Fibroblast of the aortic adventitia (primary cell): ENCODE measurements at regions not wholly inside any gene's neighbourhood (a gene's known extent, or its start where the extent isn't known, plus 50 kb on each side); places are given as distances from the start of the nearest gene placed in this dataset.

Experiments
- DNase-seq: peaks from one replicate; pipeline ENCODE4 v3.0.0-alpha.2; 2010; ENCODE audit warnings: low read depth
- H3K4me3 ChIP-seq: 2 replicates; pipeline ENCODE4 v1.5.1; 2011; ENCODE audit warnings: low read depth, mild to moderate bottlenecking, control low read depth, low read length, moderate library complexity
- TF ChIP-seq, protein P1 (sequence below): IDR thresholded peaks from 2 replicates; pipeline ENCODE4 v1.5.1; 2011; ENCODE audit warnings: mild to moderate bottlenecking, low read length, control low read depth, inconsistent platforms; ENCODE audit not compliant: insufficient read depth

DNA sequence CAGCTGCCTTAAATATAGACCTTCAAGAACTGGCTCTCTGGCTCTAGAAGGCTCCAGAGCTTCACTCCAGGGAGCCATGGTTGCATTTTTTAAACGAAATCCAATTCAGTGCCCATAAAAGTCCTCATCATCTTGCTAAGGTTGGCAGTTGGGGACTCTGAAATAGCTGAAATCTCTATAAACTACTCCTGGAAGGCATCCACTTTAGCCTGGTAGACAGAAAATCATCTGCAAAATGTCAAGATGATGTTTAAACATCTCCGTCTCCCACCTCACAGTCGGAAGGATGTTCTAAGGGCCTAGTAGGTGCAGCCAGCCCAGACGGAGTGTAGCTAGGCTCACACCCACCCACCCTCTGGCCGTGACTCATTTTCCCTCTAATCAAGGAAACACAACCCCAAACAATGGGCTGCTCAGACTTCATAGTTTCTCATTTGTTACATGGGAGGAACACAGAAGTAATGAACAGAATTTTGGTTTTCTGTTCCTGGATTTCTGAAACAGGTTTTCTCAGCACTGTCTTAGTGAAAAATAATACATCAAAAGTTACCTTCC, 235.4 kb upstream of the KAZN start:
- TF ChIP-seq, protein P1, sequence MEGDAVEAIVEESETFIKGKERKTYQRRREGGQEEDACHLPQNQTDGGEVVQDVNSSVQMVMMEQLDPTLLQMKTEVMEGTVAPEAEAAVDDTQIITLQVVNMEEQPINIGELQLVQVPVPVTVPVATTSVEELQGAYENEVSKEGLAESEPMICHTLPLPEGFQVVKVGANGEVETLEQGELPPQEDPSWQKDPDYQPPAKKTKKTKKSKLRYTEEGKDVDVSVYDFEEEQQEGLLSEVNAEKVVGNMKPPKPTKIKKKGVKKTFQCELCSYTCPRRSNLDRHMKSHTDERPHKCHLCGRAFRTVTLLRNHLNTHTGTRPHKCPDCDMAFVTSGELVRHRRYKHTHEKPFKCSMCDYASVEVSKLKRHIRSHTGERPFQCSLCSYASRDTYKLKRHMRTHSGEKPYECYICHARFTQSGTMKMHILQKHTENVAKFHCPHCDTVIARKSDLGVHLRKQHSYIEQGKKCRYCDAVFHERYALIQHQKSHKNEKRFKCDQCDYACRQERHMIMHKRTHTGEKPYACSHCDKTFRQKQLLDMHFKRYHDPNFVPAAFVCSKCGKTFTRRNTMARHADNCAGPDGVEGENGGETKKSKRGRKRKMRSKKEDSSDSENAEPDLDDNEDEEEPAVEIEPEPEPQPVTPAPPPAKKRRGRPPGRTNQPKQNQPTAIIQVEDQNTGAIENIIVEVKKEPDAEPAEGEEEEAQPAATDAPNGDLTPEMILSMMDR = no peak
- H3K4me3 ChIP-seq = no peak overlapping the region
- DNase-seq = peak; percentile 42

DNA sequence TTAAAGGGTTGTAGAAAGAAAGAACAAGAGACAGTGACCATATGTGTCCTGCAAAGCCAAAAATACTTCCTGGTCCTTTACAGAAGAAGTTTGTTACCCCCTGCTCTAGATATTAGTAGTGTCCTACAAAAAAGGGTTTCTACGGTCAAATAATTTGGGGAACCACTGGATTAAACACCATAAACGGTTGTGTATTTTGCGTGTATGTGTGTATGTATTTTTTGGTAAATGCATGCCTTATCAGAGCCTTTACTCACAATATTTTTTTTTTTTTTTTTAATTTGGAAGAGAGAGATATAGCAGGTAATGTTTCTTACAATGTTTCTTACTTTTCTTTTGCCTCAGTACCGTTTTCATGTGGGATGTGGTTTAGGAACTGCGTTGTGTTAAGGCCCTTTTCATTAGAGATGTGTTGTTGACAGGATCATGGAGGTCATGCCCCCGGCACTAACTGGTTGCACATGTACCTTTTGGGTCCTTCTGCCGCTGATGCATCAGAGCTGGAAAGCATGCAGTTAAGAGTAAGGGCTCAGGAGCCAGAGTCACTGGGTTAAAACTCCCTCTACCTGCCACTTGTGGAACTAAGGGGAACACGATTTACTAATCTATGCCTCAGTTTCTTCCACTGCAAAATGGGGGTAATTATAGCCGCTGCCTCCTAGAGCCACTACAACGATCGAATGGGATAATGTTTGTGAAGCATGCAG, 234.6 kb upstream of the KAZN start:
- TF ChIP-seq, protein P1 = peak; percentile 31
- no peak for DNase-seq
- no peak overlapping the region for H3K4me3 ChIP-seq

DNA sequence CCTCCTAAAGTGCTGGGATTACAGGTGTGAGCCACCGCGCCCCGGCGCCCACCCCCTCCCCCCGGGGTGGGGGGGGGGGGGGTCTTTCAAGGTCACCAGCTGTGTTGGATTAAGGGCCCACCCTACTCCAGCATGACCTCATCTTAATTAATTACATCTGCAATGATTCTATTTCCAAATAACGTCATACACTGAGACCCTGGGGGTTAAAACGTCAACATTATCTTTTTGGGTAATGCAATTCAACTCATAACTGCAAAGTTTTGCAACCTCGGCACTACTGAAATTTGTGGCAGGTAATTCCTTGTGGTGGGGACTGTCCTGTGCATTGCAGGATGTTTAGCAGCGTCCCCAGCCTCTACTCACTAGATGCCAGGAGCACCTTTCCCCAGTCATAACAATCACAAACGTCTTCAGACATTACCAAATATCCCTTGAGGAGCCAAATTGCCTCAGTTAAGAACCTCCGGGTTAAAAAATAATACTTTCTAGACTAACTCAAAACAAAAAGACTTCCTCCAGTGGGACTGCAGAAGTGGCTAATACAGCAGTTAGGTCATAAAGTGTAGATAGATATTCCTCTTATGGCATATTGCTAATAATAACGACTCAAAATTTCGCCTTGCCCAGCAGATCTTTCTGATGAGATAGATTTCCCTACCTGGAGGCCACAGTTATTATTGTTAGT, 233.0 kb upstream of the KAZN start:
- TF ChIP-seq, protein P1 = no peak
- H3K4me3 ChIP-seq = no peak overlapping the region
- DNase-seq = peak; percentile 31

DNA sequence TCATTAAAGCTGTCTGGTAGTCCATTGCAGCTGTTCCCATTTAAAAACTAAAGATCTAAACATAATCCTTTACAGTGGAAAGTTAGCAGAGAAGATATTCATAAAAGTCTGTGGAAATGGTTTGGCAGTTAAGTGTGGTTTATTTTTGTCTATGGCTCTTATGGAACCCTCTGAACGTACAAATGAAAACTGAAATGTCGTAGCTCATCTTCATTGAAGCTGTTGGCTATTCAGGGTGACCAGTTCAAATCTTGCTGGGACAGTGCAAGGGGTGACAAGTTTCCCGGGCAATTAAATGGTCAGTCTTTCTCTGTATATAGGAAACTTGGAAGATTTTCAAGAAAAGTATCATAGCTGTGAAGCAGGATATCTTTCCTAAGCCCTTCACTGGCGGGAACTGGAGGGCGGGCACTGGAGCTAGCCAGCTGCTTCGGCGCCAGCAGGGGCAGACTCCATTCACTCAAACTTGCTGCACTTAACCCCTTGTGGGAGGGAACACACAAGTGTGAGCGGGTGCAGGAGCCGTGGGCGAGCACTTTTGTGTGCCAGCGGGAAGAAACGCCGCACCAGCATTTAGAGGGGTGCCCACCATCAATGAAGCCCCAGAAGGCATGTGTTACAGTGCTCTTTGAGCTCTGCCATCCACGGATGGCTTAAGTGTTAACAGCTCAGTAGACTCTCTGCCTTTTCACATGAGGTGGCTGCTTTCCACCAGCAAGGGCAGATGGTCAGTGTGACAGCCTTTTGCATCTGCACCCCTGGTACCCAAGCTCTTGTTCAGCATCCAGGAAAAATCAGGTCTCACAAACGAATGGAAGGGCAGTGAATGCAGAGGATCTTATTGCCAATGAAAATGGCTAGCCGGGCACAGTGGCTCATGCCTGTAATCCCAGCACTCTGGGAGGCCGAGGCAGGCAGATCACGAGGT, 232.1 kb upstream of the KAZN start:
- H3K4me3 ChIP-seq = no peak overlapping the region
- DNase-seq = peak; percentile 49
- TF ChIP-seq, protein P1 = peak; percentile 20

DNA sequence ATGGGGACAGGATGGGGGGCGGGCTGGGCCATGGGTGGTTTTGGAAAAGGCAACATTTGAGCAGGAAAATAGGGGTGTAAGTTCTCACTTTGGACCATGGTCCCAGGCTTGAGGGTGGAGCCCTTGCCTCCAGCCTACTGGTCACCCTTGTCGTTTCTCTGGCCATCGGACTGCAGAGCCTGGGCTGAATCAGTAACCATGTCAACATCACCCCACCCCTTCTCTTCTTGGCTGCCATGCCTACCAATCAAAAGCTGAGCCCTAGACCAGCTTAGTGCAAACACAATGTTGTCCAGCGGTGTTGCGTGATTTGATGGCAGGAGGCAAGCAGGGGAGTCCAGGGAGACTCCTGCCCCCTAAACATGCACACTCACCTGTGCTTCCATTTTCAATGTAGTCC, 231.0 kb upstream of the KAZN start:
- no peak overlapping the region for H3K4me3 ChIP-seq
- TF ChIP-seq, protein P1 = no peak
- no peak for DNase-seq

DNA sequence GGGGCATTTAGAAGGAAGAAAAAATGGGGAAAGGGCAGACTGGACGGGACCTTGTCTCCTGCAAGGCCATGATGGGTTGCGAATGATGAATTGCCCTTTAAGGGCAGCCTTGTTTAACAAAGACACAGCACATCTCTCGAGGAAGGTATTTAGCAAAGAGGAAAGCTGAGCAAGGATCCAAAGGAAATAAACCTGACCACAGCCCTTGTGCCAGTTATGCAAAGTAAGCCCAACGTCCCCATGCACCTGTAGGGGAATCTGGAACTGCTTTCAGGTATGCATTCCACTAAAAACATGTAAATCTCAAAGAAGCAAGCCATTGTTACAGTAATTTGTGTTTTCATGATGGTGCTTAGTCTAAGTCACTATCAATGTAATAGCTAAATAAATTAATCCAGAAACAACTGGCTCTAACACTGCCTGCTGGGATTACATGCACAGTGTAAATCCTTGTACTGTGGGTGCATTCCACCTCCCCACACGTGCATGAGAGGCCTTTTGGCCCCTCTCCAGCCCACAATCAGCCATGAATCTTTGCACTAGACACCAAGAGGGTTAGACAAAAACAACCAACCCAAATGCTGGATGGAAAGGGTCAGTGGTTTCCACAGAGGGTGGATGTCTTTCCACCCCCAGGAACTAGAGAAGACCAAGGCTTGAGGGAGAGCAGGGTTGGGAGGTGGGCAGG, 228.8 kb upstream of the KAZN start:
- no peak overlapping the region for H3K4me3 ChIP-seq
- TF ChIP-seq, protein P1 = no peak
- no peak for DNase-seq
